T-helper 1 cell treated with Interleukin-12 subunit alpha and Interleukin-12 subunit beta and Interleukin-4 antibody, amounts not matched to agents 30 μg/mL and 1 μg/mL, for 36 hours (primary cell): ENCODE measurements at regions not wholly inside any gene's neighbourhood (a gene's known extent, or its start where the extent isn't known, plus 50 kb on each side); places are given as distances from the start of the nearest gene placed in this dataset.
A peak's percentile ranks its signal among the peaks of the same experiment; 100 is the strongest.
"Not testable (repeated sequence)": the region's sequence is repeated elsewhere in the genome, so short reads cannot be mapped to it uniquely, and the experiment has no call there.

Source experiments
- H3K27ac Mint-ChIP-seq: one replicate; pipeline ENCODE4 v1.8.0; 2021; ENCODE audit warnings: mild to moderate bottlenecking, mixed read lengths
- H3K27me3 Mint-ChIP-seq: one replicate; pipeline ENCODE4 v1.8.0; 2021; ENCODE audit warnings: low read depth, mixed read lengths
- H3K36me3 Mint-ChIP-seq: one replicate; pipeline ENCODE4 v1.8.0; 2021; ENCODE audit warnings: low read depth, mixed read lengths
- H3K4me1 Mint-ChIP-seq: one replicate; pipeline ENCODE4 v1.8.0; 2021; ENCODE audit warnings: low read depth, mixed read lengths
- H3K4me3 Mint-ChIP-seq: one replicate; pipeline ENCODE4 v1.8.0; 2021; ENCODE audit warnings: mild to moderate bottlenecking, moderate library complexity, mixed read lengths
- H3K9me3 Mint-ChIP-seq: one replicate; pipeline ENCODE4 v1.8.0; 2021; ENCODE audit warnings: mixed read lengths

DNA sequence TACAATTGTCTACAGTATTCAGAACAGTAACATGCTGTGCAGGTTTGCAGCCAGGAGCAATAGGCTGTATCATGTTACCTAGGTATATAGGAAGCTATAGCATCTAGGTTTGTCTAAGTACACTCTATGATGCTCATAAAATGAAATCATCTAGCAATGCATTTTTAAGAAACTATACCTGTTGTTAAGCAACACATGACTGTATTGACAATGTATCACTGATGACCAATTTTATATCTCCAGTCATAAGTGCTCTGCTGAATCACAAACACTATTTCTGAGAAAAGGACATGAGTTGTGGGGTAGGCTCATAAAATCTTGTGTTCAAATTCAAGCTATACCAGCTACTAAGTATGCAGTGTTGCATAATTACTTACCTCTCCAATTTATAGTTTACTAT is 501.3 kb downstream of the CD109 start:
- Mint-ChIP-seq H3K4me1 (no peaks in the 10 kb centered on the region), H3K9me3 (no peaks in the 10 kb centered on the region), H3K36me3 (no peaks in the 10 kb centered on the region), H3K4me3 (no peak overlapping the region), H3K27ac (no peak overlapping the region), H3K27me3 (no peaks in the 10 kb centered on the region)

DNA sequence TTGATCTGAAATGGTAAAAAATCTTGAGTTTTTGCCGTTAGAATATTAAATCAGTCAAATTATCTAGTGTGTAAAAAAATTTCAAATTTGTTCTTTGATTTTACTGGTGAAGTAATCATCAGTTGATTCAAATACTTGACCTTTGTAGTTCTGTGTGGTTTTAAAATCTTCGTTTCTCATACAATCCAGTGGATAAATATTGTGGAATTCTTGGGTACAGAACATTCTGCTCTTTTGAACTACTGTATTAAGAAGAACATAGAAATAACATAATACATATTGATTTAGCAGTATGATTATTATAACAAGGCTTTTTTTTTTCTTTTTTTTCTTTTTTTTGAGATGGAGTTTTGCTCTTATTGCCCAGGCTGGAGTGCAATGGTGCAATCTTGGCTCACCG is 491.8 kb downstream of the CD109 start:
- no peak overlapping the region for H3K4me3 Mint-ChIP-seq
- no peak overlapping the region for H3K27ac Mint-ChIP-seq
- H3K4me1 Mint-ChIP-seq = no peaks in the 10 kb centered on the region
- no peaks in the 10 kb centered on the region for H3K9me3 Mint-ChIP-seq
- H3K36me3 Mint-ChIP-seq = no peaks in the 10 kb centered on the region
- no peaks in the 10 kb centered on the region for H3K27me3 Mint-ChIP-seq

DNA sequence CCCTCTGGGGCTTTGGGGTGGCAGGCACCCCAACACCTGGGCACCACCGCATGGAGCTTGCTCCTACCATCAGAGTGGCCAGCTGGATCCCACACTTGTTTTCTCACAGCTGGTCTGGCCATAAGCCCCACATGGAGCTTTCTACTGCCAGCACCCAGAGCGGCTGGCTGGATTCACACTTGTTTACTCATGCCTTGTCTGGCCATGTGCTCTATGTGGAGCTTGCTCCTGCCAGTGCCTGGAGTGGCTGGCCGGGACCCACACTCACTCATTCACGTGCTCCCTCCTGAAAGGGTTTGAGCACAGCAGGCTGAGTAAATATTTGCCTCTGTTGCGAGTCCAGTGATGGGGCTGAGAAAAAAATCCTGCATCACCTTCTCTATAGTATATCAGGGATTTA is 487.0 kb downstream of the CD109 start:
- no peak overlapping the region for H3K4me3 Mint-ChIP-seq
- H3K27me3 Mint-ChIP-seq = no peaks in the 10 kb centered on the region
- H3K4me1 Mint-ChIP-seq = peaks cover 3% of the 10 kb centered on the region
- no peaks in the 10 kb centered on the region for H3K36me3 Mint-ChIP-seq
- H3K9me3 Mint-ChIP-seq = no peaks in the 10 kb centered on the region
- no peak overlapping the region for H3K27ac Mint-ChIP-seq

DNA sequence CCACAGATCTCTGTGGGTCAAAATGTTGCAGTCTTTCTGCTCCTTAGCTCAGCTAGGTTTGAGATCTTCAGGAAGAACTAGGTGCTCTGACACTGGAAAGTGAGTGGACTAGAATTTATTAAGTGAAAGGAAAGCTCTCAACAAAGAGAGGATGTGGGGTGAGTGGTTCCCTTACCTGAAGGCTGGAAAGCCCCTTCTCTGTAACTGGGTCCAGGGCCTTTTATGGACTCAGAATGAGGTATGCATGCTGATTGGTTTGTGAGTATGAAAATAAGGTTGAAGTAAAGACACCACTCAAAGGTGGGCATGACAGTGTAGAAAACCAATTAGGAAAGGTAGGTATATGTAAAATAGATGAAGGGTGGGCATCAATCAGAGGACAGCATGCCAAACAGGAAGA is 485.5 kb downstream of the CD109 start:
- Mint-ChIP-seq H3K27ac (peak overlapping the region; percentile 55), H3K9me3 (no peaks in the 10 kb centered on the region), H3K27me3 (no peaks in the 10 kb centered on the region), H3K4me1 (peaks cover 3% of the 10 kb centered on the region), H3K4me3 (no peak overlapping the region), H3K36me3 (no peaks in the 10 kb centered on the region)

DNA sequence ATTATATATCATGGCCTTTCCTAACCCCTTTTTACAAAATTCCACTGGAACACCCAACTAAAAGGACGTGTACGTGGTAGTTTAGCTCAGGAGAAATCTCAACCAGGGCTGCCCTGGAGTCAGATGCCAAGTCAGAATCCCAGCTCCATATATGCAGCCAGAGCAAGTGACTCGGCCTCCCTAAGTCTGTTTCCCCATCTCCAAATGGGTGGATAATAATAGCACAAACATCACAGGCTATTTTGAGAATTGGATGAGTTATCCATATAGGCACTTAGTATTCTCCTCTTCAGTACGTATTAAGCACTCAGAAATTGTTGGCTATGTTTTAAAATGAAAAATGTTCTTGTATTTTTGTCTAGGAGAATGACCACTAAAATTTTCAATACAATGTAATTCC is 481.5 kb downstream of the CD109 start:
- no peaks in the 10 kb centered on the region for H3K27me3 Mint-ChIP-seq
- H3K27ac Mint-ChIP-seq = no peak overlapping the region
- no peaks in the 10 kb centered on the region for H3K36me3 Mint-ChIP-seq
- H3K9me3 Mint-ChIP-seq = no peaks in the 10 kb centered on the region
- H3K4me3 Mint-ChIP-seq = no peak overlapping the region
- peaks cover 3% of the 10 kb centered on the region for H3K4me1 Mint-ChIP-seq

DNA sequence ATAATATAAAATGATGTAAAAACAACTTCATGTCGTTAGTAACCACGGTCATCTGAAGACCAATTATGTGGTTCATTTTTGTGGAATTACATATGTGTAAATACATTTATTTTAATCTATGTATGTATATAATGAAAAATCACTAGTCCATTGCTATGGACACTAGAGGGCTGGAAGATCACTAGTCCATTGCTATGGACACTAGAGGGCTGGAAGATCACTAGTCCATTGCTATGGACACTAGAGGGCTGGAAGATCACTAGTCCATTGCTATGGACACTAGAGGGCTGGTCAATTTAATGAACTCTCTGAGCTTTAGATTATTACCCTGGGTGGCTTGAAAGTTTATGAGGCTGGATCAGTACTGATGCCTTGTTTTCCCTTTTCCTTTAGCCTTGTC is 474.5 kb downstream of the CD109 start:
- H3K9me3 Mint-ChIP-seq, H3K36me3 Mint-ChIP-seq, H3K4me3 Mint-ChIP-seq, H3K27ac Mint-ChIP-seq, H3K27me3 Mint-ChIP-seq, H3K4me1 Mint-ChIP-seq: not testable (repeated sequence)

DNA sequence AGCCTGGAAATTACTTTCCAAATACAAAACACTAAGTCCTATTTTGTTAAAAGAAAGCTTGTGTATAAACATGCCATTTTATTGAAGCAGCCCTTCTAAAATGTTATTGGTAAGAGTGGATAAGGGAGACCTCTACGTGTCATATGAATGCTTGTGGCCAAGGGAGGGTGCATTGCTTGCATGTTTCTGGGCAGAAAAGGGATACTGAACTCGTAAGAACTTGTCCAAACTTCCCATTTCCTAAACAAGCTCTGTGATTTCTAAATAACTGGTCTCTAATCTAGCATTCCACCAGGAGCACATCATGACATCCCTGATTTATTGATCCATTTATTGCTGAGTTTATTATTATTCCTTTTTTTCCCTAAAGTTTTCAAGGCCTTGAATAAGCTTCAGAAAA is 474.1 kb downstream of the CD109 start:
- H3K4me1 Mint-ChIP-seq = no peaks in the 10 kb centered on the region

DNA sequence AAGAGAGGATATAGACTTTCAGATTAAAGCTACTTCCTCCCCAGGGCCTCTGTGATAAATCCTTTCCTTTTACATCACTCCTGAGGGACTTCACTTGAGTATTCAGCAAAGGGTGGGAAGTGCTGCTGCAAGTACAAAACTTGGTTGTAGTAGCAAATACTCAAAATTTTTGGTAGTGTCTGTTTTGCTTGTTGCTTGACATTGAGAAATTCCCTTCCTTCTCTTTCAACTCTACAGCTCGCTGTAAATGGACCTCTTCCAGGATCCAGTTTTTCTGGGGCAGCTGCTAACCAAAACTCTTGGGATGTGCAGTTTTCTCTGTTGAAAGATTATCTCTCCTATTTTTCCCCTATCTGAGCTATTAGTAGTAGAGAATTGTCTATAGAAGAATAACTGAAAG is 472.0 kb downstream of the CD109 start:
- Mint-ChIP-seq H3K4me1 (no peaks in the 10 kb centered on the region), H3K27me3 (no peaks in the 10 kb centered on the region), H3K36me3 (no peaks in the 10 kb centered on the region), H3K4me3 (no peak overlapping the region), H3K9me3 (no peaks in the 10 kb centered on the region), H3K27ac (no peak overlapping the region)

More for the DNA sequence above, 474.1 kb downstream of the CD109 start:
- H3K27ac Mint-ChIP-seq = no peak overlapping the region
- H3K36me3 Mint-ChIP-seq = no peaks in the 10 kb centered on the region
- H3K4me3 Mint-ChIP-seq = no peak overlapping the region
- H3K27me3 Mint-ChIP-seq = no peaks in the 10 kb centered on the region
- H3K9me3 Mint-ChIP-seq = no peaks in the 10 kb centered on the region

DNA sequence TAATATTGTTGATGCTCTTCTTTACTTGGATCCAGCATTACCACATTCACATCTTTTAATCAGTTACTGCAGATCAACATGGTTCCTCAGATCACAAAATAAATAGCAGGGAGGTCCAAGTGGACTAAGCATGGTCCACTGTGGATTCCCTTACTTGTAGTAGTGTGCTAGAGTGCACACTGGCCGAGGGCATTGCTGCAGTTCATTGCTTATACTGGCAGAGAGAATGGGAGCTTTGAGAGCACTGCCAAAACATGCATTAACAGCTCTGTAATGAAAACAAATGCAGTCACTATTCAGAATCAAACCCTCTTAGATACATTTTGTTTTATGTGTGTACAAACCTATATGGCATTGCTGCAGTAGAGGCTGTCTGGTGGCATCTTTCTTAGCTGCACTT is 471.5 kb downstream of the CD109 start:
- no peaks in the 10 kb centered on the region for H3K27me3 Mint-ChIP-seq
- H3K27ac Mint-ChIP-seq = no peak overlapping the region
- H3K9me3 Mint-ChIP-seq = no peaks in the 10 kb centered on the region
- no peaks in the 10 kb centered on the region for H3K4me1 Mint-ChIP-seq
- H3K36me3 Mint-ChIP-seq = no peaks in the 10 kb centered on the region
- H3K4me3 Mint-ChIP-seq = no peak overlapping the region

DNA sequence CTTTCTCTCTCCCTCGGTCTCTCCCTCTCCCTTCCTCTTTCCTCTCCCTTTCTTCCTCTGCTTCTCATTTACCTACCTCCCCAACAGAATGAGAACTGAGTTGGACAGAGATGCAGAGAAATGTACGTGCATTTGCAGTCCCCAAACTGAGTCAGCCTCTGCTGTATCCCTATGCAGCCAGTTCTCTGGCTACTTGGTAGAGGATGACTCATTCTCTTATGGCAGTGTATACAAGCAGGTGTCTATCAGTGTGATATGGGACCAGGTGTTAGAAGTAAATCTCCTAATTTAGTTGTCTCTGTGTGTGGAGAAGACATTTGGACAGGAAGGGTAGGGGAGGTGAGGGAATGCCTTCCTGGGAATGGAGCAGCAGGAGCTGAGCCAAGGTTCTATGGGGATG is 470.8 kb downstream of the CD109 start:
- Mint-ChIP-seq H3K9me3 (no peaks in the 10 kb centered on the region), H3K27me3 (no peaks in the 10 kb centered on the region), H3K4me1 (no peaks in the 10 kb centered on the region), H3K4me3 (no peak overlapping the region), H3K27ac (no peak overlapping the region), H3K36me3 (no peaks in the 10 kb centered on the region)

DNA sequence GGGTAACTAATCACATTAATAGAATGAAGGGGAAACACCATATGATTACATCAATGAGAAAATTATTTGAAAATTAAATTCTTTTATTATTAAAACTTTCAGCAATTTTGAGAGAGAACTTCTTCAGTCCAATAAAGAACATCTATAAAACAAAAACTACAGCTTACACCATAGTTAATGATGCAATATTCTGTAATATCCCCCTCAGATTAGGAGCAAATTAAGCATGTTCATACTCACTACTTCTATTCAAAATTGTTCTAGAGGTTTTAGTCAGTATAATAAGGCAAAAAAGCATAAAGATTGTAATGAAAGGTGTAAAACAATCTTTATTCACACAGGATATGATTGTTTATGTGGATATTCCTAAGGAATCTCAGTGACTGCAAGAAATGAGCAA is 465.4 kb downstream of the CD109 start:
- Mint-ChIP-seq H3K36me3 (no peaks in the 10 kb centered on the region), H3K4me3 (no peak overlapping the region), H3K27me3 (no peaks in the 10 kb centered on the region), H3K27ac (no peak overlapping the region), H3K9me3 (no peaks in the 10 kb centered on the region), H3K4me1 (no peaks in the 10 kb centered on the region)

DNA sequence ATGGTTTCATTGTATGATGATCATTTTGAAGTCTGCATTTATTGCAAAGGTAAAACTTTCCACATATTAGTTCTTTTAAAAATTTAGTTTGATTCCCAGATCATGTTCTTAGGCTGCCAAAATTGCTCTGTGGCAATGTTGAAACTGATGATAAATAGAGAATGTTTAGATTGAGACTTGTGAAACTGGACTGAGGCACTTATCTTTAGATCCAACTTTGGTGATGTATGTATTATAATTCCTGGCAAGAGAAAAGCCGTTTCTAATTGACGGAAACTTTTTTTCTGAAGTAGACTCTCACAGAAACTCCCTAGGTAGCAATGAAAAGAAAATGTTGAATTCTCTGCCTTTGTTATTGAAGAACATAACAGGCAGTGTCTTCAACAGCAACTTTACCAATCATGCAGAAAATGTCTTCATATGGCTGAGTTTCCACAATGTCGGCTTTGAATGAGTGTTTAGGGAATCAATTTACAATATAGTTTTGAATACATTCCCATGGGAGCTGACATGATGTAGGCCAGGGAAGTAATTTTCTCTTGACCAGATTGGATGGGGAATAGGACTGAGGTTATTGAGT is 456.2 kb downstream of the CD109 start:
- H3K9me3 Mint-ChIP-seq = no peaks in the 10 kb centered on the region

DNA sequence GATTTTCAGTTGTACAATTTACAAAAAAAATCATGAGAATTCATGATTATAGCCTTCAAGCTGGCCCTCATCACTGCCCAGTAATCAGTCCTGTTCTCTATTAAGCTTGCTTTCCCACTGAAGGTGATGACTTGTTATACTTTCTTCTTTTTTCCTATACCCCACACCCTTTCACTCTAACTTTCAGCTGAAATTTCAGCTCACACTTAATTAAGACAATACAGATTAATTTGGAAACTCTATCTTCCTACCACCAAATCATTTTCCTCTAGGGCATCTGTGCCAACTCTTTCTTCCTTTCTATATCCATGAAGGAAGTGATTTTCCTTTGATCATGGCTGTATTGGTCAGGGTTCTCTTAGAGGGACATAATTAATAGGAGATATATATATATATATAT is 449.9 kb downstream of the CD109 start:
- no peaks in the 10 kb centered on the region for H3K36me3 Mint-ChIP-seq
- no peak overlapping the region for H3K27ac Mint-ChIP-seq
- no peaks in the 10 kb centered on the region for H3K9me3 Mint-ChIP-seq
- no peaks in the 10 kb centered on the region for H3K27me3 Mint-ChIP-seq
- no peak overlapping the region for H3K4me3 Mint-ChIP-seq
- no peaks in the 10 kb centered on the region for H3K4me1 Mint-ChIP-seq

More for the DNA sequence above, 456.2 kb downstream of the CD109 start:
- H3K27me3 Mint-ChIP-seq = no peaks in the 10 kb centered on the region
- H3K27ac Mint-ChIP-seq = no peak overlapping the region
- no peaks in the 10 kb centered on the region for H3K4me1 Mint-ChIP-seq
- no peaks in the 10 kb centered on the region for H3K36me3 Mint-ChIP-seq
- H3K4me3 Mint-ChIP-seq = no peak overlapping the region

DNA sequence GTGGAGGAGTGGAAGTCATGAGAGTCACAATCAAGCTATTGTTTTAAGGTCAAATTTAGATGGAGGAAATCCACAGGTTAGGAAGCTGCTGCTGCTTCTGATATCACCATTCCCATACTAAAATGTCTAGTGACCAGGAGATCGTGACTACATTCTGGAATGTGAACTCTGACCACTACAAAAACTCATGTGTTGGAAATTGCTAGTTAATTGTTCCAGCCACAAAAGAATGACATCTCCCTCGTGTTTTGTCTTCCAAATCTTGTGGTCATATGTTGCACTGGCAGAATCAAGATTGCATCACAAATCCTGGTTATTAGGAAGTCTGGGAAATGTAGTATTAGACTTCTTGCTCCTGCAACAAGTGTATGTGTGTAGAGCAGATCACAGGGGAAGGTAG is 441.9 kb downstream of the CD109 start:
- Mint-ChIP-seq H3K9me3 (no peaks in the 10 kb centered on the region), H3K27ac (no peak overlapping the region), H3K4me1 (no peaks in the 10 kb centered on the region), H3K27me3 (no peaks in the 10 kb centered on the region), H3K36me3 (no peaks in the 10 kb centered on the region), H3K4me3 (no peak overlapping the region)

DNA sequence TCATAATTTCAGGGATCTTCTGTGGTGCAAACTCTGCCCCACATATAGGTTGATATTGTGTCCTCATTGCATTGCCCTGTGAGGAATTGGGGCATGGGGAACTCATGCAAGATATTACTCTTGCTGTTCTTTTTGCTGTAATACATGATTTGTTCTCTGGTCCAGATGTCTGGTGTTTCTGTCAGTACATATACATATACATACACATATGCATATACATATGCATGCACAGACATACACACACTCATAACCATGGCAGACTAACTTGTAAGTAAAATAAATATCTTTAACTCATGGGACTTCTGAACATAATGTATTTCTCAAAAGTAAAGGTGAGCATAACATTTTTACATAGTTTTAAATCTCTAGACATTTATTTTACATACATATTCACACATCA is 438.3 kb downstream of the CD109 start:
- Mint-ChIP-seq H3K27ac (no peak overlapping the region), H3K36me3 (no peaks in the 10 kb centered on the region), H3K4me1 (no peaks in the 10 kb centered on the region), H3K9me3 (no peaks in the 10 kb centered on the region), H3K27me3 (no peaks in the 10 kb centered on the region), H3K4me3 (no peak overlapping the region)

DNA sequence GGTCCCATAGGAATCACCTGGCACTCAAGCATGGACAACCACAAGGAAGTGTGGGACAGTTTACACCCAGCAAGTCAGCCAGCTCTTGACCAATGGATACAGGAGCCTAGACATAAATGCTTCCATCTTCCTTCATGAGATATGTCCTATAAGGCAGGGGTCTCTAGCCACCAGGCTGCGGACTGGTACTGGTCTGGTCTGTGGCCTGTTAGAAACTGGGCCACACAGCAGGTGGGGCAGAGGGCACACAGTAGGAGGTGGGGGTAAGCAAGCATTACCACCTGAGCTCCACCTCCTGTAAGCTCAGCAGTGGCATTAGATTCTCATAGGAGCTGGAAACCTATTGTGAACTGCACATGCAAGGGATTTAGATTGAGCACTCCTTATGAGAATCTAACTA is 437.1 kb downstream of the CD109 start:
- no peaks in the 10 kb centered on the region for H3K27me3 Mint-ChIP-seq
- no peak overlapping the region for H3K4me3 Mint-ChIP-seq
- no peaks in the 10 kb centered on the region for H3K9me3 Mint-ChIP-seq
- no peak overlapping the region for H3K27ac Mint-ChIP-seq
- no peaks in the 10 kb centered on the region for H3K36me3 Mint-ChIP-seq
- H3K4me1 Mint-ChIP-seq = no peaks in the 10 kb centered on the region
